ENCODE measurements at regions not wholly inside any gene's neighbourhood (a gene's known extent, or its start where the extent isn't known, plus 50 kb on each side); places are given as distances from the start of the nearest gene placed in this dataset.
"Not testable (repeated sequence)": the region's sequence is repeated elsewhere in the genome, so short reads cannot be mapped to it uniquely, and the experiment has no call there.

DNA sequence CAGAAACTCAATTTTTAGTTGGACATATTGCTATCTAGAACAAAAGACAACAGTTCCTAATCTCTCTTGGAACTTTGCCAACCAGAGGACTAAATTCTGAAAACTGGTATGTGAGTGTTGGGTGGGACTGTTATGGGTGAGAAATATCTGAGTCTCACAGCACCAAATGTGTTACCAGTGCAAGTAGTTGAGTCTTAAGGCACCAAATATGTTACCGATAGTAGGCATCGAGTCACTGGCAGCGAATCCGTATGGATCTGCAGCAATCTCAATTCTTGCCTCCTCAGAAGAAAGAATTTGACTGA is 575.2 kb downstream of the DACH1 start:
- peak overlapping the region; percentile 72 for H3K4me2 ChIP-seq (ENCODE audit: low read length)
- H3K4me3 ChIP-seq (ENCODE audit: low read length), result no peak overlapping the region
- peaks cover 14% of the 10 kb centered on the region for H3K4me1 ChIP-seq (ENCODE audit: low read length)
- peak overlapping the region; percentile 24 for H3K27ac ChIP-seq (ENCODE audit: low read length)
- H3K9me3 ChIP-seq (ENCODE audit: insufficient read depth, low read length), result no peaks in the 10 kb centered on the region
- H3K36me3 ChIP-seq (replicated peaks; ENCODE audit: low read depth, low read length), result peaks cover 3% of the 10 kb centered on the region
- H3K79me2 ChIP-seq (ENCODE audit: low read length), result no peaks in the 10 kb centered on the region
- peak overlapping the region; percentile 31; the same call in 1 of the 2 replicates for H3K9ac ChIP-seq (ENCODE audit: low read length)
- TF ChIP-seq, protein P1, sequence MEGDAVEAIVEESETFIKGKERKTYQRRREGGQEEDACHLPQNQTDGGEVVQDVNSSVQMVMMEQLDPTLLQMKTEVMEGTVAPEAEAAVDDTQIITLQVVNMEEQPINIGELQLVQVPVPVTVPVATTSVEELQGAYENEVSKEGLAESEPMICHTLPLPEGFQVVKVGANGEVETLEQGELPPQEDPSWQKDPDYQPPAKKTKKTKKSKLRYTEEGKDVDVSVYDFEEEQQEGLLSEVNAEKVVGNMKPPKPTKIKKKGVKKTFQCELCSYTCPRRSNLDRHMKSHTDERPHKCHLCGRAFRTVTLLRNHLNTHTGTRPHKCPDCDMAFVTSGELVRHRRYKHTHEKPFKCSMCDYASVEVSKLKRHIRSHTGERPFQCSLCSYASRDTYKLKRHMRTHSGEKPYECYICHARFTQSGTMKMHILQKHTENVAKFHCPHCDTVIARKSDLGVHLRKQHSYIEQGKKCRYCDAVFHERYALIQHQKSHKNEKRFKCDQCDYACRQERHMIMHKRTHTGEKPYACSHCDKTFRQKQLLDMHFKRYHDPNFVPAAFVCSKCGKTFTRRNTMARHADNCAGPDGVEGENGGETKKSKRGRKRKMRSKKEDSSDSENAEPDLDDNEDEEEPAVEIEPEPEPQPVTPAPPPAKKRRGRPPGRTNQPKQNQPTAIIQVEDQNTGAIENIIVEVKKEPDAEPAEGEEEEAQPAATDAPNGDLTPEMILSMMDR (IDR thresholded peaks at IDR 0.05; ENCODE audit: low read depth, low read length), result no peak
- no peak for TF ChIP-seq EZH2phosphoT487 (IDR thresholded peaks at IDR 0.05; ENCODE audit: low read depth)
- no peaks in the 10 kb centered on the region for H4K20me1 ChIP-seq (ENCODE audit: insufficient read depth, low read length)
- H3K27me3 ChIP-seq (ENCODE audit: low read depth, low read length), result no peaks in the 10 kb centered on the region
- H2AFZ ChIP-seq (ENCODE audit: low read depth, low read length), result peak overlapping the region; percentile 75

DNA sequence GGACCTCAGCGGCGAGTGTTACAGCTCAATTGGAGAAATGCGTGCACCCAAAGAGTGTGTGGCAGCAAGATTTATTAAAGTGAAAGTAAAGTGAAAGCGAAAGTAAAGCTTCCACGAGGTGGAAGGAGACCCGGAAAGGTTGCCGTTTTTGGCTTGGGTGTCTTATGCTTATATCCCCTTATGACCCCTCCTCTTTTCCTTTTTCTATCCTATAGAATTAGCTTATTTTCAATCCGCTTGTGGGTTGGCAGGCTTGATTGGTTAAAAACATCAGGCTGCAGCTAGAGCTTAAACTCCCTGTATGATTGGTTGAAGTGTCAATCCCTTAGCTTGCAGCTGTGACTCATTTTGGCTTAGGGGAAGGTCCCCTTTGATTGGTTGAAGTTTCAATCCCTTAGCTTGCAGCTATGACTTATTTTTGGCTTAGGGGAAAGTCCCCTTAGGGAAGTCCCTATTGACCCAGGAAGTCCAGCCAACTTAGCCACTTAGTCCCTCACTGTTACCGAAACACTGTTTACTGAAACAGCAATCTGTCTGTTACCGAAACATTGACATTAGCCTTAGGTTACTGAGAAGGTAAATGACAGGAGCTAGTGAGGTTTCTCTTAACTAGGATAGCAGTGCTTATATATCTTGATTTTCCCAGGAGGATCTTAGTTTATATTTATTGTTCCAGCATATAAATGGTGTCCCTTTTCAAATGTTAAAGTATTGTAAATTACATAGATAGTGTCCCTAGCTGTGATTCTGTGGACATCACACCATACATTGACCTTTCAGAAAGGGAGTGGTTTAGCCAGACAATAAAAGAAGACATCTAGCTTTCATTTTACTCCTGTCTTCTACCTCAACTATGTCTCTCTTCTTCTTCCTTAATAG is 575.8 kb downstream of the DACH1 start:
- peak overlapping the region; percentile 90 for H2AFZ ChIP-seq (ENCODE audit: low read depth, low read length)
- H3K4me1 ChIP-seq (ENCODE audit: low read length), result peaks cover 14% of the 10 kb centered on the region
- H3K9ac ChIP-seq (ENCODE audit: low read length), result peak overlapping the region; percentile 37
- TF ChIP-seq, protein P1 (IDR thresholded peaks at IDR 0.05; ENCODE audit: low read depth, low read length), result no peak
- no peak for TF ChIP-seq EZH2phosphoT487 (IDR thresholded peaks at IDR 0.05; ENCODE audit: low read depth)
- H3K4me3 ChIP-seq (ENCODE audit: low read length), result peak overlapping the region; percentile 70
- no peaks in the 10 kb centered on the region for H3K9me3 ChIP-seq (ENCODE audit: insufficient read depth, low read length)
- H3K27ac ChIP-seq (ENCODE audit: low read length), result peak overlapping the region; percentile 24
- H3K4me2 ChIP-seq (ENCODE audit: low read length), result peak overlapping the region; percentile 72
- peaks cover 3% of the 10 kb centered on the region for H3K36me3 ChIP-seq (replicated peaks; ENCODE audit: low read depth, low read length)
- no peaks in the 10 kb centered on the region for H3K79me2 ChIP-seq (ENCODE audit: low read length)
- H4K20me1 ChIP-seq (ENCODE audit: insufficient read depth, low read length), result no peaks in the 10 kb centered on the region
- no peaks in the 10 kb centered on the region for H3K27me3 ChIP-seq (ENCODE audit: low read depth, low read length)

DNA sequence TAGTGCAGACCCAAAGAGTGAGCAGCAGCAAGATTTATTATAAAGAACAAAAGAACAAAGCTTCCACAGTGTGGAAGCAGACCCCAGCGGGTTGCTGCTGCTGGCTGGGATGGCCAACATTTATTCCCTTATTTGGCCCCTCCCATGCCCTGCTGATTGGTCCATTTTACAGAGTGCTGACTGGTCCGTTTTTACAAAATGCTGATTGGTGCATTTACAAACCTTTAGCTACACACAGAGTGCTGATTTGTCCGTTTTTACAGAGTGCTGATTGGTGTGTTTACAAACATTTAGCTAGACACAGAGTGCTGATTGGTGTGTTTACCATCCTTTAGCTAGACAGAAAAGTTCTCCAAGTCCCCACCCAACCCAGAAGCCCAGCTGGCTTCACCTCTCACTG is 577.0 kb downstream of the DACH1 start:
- not testable (repeated sequence) for H3K79me2 ChIP-seq (ENCODE audit: low read length); H4K20me1 ChIP-seq (ENCODE audit: insufficient read depth, low read length); H3K27me3 ChIP-seq (ENCODE audit: low read depth, low read length); H3K36me3 ChIP-seq (replicated peaks; ENCODE audit: low read depth, low read length); H3K9me3 ChIP-seq (ENCODE audit: insufficient read depth, low read length); H3K27ac ChIP-seq (ENCODE audit: low read length); H3K9ac ChIP-seq (ENCODE audit: low read length)
- H3K4me2 ChIP-seq (ENCODE audit: low read length), result peak overlapping the region; percentile 72; the same call in 1 of the 2 replicates
- peak overlapping the region; percentile 70; the same call in 1 of the 2 replicates for H3K4me3 ChIP-seq (ENCODE audit: low read length)
- peaks cover 14% of the 10 kb centered on the region for H3K4me1 ChIP-seq (ENCODE audit: low read length)
- peak overlapping the region; percentile 90 for H2AFZ ChIP-seq (ENCODE audit: low read depth, low read length)

DNA sequence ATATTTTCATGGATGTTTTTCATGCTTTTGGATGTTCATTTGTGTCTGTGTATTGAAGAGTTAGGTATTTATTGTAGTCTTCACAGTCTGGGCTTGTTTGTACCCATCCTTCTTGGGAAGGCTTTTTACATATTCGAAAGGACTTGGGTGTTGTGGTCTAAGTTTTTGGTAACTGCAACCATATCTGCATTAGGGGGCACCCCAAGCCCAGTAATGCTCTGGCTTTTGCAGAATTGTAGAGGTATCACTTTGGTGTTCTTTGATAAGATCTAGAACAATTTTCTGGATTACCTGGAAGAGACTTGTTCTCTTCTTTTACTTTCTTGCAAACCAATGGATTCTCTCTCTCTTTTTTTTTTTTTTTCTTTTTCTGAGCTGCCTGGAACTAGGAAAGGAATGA is 581.3 kb downstream of the DACH1 start:
- H3K4me1 ChIP-seq (ENCODE audit: low read length), result peaks cover 5% of the 10 kb centered on the region; the same call in 1 of the 2 replicates
- no peak overlapping the region for H3K9ac ChIP-seq (ENCODE audit: low read length)
- no peak for TF ChIP-seq EZH2phosphoT487 (IDR thresholded peaks at IDR 0.05; ENCODE audit: low read depth)
- TF ChIP-seq, protein P1 (IDR thresholded peaks at IDR 0.05; ENCODE audit: low read depth, low read length), result peak; percentile 45
- H3K4me2 ChIP-seq (ENCODE audit: low read length), result no peak overlapping the region
- no peak overlapping the region for H3K27ac ChIP-seq (ENCODE audit: low read length)
- H3K27me3 ChIP-seq (ENCODE audit: low read depth, low read length), result no peaks in the 10 kb centered on the region
- no peaks in the 10 kb centered on the region for H3K79me2 ChIP-seq (ENCODE audit: low read length)
- no peak overlapping the region for H3K4me3 ChIP-seq (ENCODE audit: low read length)
- H3K36me3 ChIP-seq (replicated peaks; ENCODE audit: low read depth, low read length), result peaks cover 3% of the 10 kb centered on the region
- H4K20me1 ChIP-seq (ENCODE audit: insufficient read depth, low read length), result no peaks in the 10 kb centered on the region
- H2AFZ ChIP-seq (ENCODE audit: low read depth, low read length), result no peak overlapping the region
- no peaks in the 10 kb centered on the region for H3K9me3 ChIP-seq (ENCODE audit: insufficient read depth, low read length)

Measured in OCI-LY3 (cell line).